ENCODE measurements at regions not wholly inside any gene's neighbourhood (a gene's known extent, or its start where the extent isn't known, plus 50 kb on each side); places are given as distances from the start of the nearest gene placed in this dataset.

GRCh38 chr20:60718743-60719480, 533.1 kb upstream of the CDH4 start:
- Histone ChIP-seq H3K4me2 (ENCODE audit: insufficient read depth in 1 of 2, low read depth in 2 of 2, low read length in 2 of 2) (no peak overlapping the region), H3K27me3 (replicated peaks in 1 of 4; ENCODE audit: control insufficient read depth in 3 of 4, extremely low read depth in 1 of 4, insufficient read depth in 3 of 4, low read length in 3 of 4) (no peaks in the 10 kb centered on the region), H4K20me1 (replicated peaks in 1 of 2; ENCODE audit: control insufficient read depth in 1 of 2, insufficient read depth in 2 of 2, low read length in 2 of 2) (no peaks in the 10 kb centered on the region), H3K79me1 (ENCODE audit: low read depth, low read length) (no peaks in the 10 kb centered on the region), H2BK12ac (ENCODE audit: low read depth, low read length) (no peak overlapping the region), H3K36me3 (ENCODE audit: control insufficient read depth in 2 of 4, insufficient read depth in 4 of 4, low read length in 3 of 4) (no peaks in the 10 kb centered on the region), H2BK15ac (ENCODE audit: low read length) (no peak overlapping the region), H2AK5ac (ENCODE audit: low read depth, low read length) (no peak overlapping the region), H4K91ac (replicated peaks; ENCODE audit: insufficient read length, low read length) (no peak overlapping the region), H3K23ac (ENCODE audit: insufficient read length) (no peak overlapping the region), H4K8ac (ENCODE audit: extremely low read depth, insufficient read depth, low read length) (peak overlapping the region; percentile 81), H3K79me2 (ENCODE audit: control insufficient read depth in 1 of 2, insufficient read depth in 2 of 2, low read length in 2 of 2) (no peaks in the 10 kb centered on the region), H3K4ac (replicated peaks; ENCODE audit: insufficient read length, low read depth, low read length) (no peak overlapping the region), H2BK20ac (ENCODE audit: low read length) (no peak overlapping the region), H3K18ac (ENCODE audit: extremely low read depth, low read length) (no peak overlapping the region), H3K4me1 (replicated peaks in 1 of 4; ENCODE audit: control insufficient read depth in 3 of 4, insufficient read depth in 4 of 4, low read length in 3 of 4) (peaks cover 0 to 3% (median 0%) of the 10 kb centered on the region in 4 experiments; a peak in 3 of 7 replicates), H4K5ac (ENCODE audit: insufficient read length, low read depth, low read length) (no peak overlapping the region), H3K56ac (replicated peaks; ENCODE audit: insufficient read length, low read depth, low read length) (no peak overlapping the region), H3K4me3 (ENCODE audit: extremely low read depth in 1 of 4, insufficient read depth in 2 of 4, low read depth in 3 of 4, low read length in 4 of 4) (no peak overlapping the region), H3K9me3 (ENCODE audit: insufficient read depth in 2 of 2, low read depth in 1 of 2, low read length in 1 of 2) (no peaks in the 10 kb centered on the region), H3K9ac (replicated peaks in 1 of 4; ENCODE audit: extremely low read depth in 1 of 4, low read depth in 3 of 4, low read length in 3 of 4) (no peak overlapping the region), H3K23me2 (ENCODE audit: low read depth, low read length) (no peaks in the 10 kb centered on the region), H3K27ac (ENCODE audit: low read depth, low read length) (no peak overlapping the region), H2BK5ac (ENCODE audit: low read depth, low read length) (no peak overlapping the region), H2AFZ (ENCODE audit: low read length) (peak overlapping the region; percentile 96; the same call in 1 of the 2 replicates), H2BK120ac (replicated peaks; ENCODE audit: low read depth, low read length) (no peak overlapping the region), H3K14ac (ENCODE audit: insufficient read length) (no peak overlapping the region)
- DNase-seq (ENCODE audit: low read depth in 1 of 2, low spot score in 2 of 2) (peak in 1 of 2 experiments; percentile 79), FAIRE-seq (peak; percentile 71)
- no peak for TF ChIP-seq CBX8 (IDR thresholded peaks at IDR 0.05; ENCODE audit: borderline replicate concordance, low read depth, low read length)
- TF ChIP-seq KDM5A (IDR thresholded peaks at IDR 0.05; ENCODE audit: low read length), result no peak
- peak; percentile 52 to 83 (median 81) for TF ChIP-seq CTCF (IDR thresholded peaks at IDR 0.05; ENCODE audit: control extremely low read depth in 1 of 3, insufficient read depth in 1 of 3, low read depth in 1 of 3, low read length in 3 of 3)
- TF ChIP-seq POLR2AphosphoS5 (IDR thresholded peaks at IDR 0.05; ENCODE audit: low read depth, low read length), result no peak
- no peak for TF ChIP-seq BCL11A (IDR thresholded peaks at IDR 0.05; ENCODE audit: low read depth in 2 of 2, low read length in 2 of 2)
- peak; percentile 34 to 67; a peak in 3 of 4 replicates for TF ChIP-seq RAD21 (IDR thresholded peaks at IDR 0.05 in 1 of 2, conservative IDR thresholded peaks at IDR 0.05 in 1 of 2; ENCODE audit: low read depth in 2 of 2, low read length in 2 of 2)
- TF ChIP-seq SRF (IDR thresholded peaks at IDR 0.05; ENCODE audit: low read depth, low read length), result no peak
- ChIA-PET POLR2A (ENCODE audit: partially characterized antibody) (no interaction called here), CTCF (ENCODE audit: partially characterized antibody) (interaction anchor here (0.6 to 2.1 kb wide), 25 partner anchors 9 to 746 kb away, joined by 3 to 20 read pairs (median 4); no protein-coding TSS in a partner anchor)
- WGBS, 2 experiments (ENCODE audit: extremely low coverage in 1 of 2, insufficient coverage in 1 of 2, insufficient read length in 1 of 2, insufficient replicate concordance in 2 of 2, low coverage in 1 of 2, low lambda C conversion rate in 2 of 2, missing lambda C conversion rate in 1 of 2), result 73% methylated on average over 11 of the region's 11 CpGs; no CpG with 5 or more reads in 1 of the 2 experiments

Data from H1 (cell line).